A549 (cell line): ENCODE measurements at regions not wholly inside any gene's neighbourhood (a gene's known extent, or its start where the extent isn't known, plus 50 kb on each side); places are given as distances from the start of the nearest gene placed in this dataset.

Experiments used
- ATAC-seq, 2 experiments: fragments of 200-7000 bp in 1 of 2; fragments of >200 bp in 1 of 2; cut with Nextera tagmentation in 1 of 2; cut with Tn5 transposase in 1 of 2; 3 replicates each; pipeline versions ENCODE4 v1.8.0 to v1.9.1; 2018 to 2020; ENCODE audit warnings: mild to moderate bottlenecking in 1 of 2, moderate library complexity in 1 of 2
- CTCF ChIA-PET: fragments of 300-600 bp; sonication (Branson Sonifier 250); formaldehyde crosslinking; extraction: SDS; loops from one replicate; lab custom pipeline; 2021; ENCODE audit warnings: antibody characterized with exemption, inconsistent platforms; lab: Yijun Ruan, JAX
- POLR2A ChIA-PET: fragments of 350-600 bp; formaldehyde crosslinking; extraction: SDS; loops from one replicate; lab custom pipeline; 2021; ENCODE audit warnings: antibody characterized with exemption, inconsistent platforms; lab: Yijun Ruan, JAX
- DNase-seq, 2 experiments: peaks; one replicate each; pipeline versions ENCODE4 v3.0.0 to v3.0.0-alpha.2; 2011 to 2016; ENCODE audit warnings: low read depth in 1 of 2, low spot score in 1 of 2
- FAIRE-seq: peaks from 2 replicates; lab custom pipeline; 2011; peaks lifted over from hg19 to GRCh38; lab: Jason Lieb, UNC
- H3K27ac ChIP-seq, 2 experiments: fragments of >200 bp; sonication (Bioruptor Twin); formaldehyde crosslinking; 3 replicates each; pipeline ENCODE4 v1.5.1; 2016 to 2017
- H3K4me1 ChIP-seq: fragments of >200 bp; sonication (Bioruptor Twin); formaldehyde crosslinking; 3 replicates; pipeline ENCODE4 v1.6.1; 2016
- H3K4me2 ChIP-seq: fragments of >200 bp; sonication (Bioruptor Twin); formaldehyde crosslinking; 3 replicates; pipeline ENCODE4 v1.6.1; 2016
- H3K4me3 ChIP-seq: fragments of >200 bp; sonication (Bioruptor Twin); formaldehyde crosslinking; 3 replicates; pipeline ENCODE4 v1.5.1; 2016
- H3K9me3 ChIP-seq: fragments of >200 bp; sonication (Bioruptor Twin); formaldehyde crosslinking; 3 replicates; pipeline ENCODE4 v1.6.1; 2016
- BHLHE40 ChIP-seq: IDR thresholded peaks from 2 replicates; pipeline ENCODE4 v1.6.1; 2012; ENCODE audit warnings: low read depth, low read length, inconsistent platforms
- E2F6 ChIP-seq: IDR thresholded peaks from 2 replicates; pipeline ENCODE4 v1.6.1; 2012; ENCODE audit warnings: low read depth, borderline replicate concordance
- EHMT2 ChIP-seq: fragments of 200-600 bp; sonication (generic); IDR thresholded peaks from 2 replicates; pipeline ENCODE4 v1.6.1; 2016; ENCODE audit warnings: antibody characterized with exemption, low read depth, mild to moderate bottlenecking, moderate library complexity
- EP300 ChIP-seq, 2 experiments: fragments of >200 bp; sonication (Bioruptor Twin); formaldehyde crosslinking; IDR thresholded peaks; 2 replicates in 1 of 2; 3 replicates in 1 of 2; pipeline ENCODE4 v1.6.1; 2016 to 2017
- FOXS1 ChIP-seq: fragments of 250-450 bp; sonication (Bioruptor Pico); IDR thresholded peaks from 2 replicates; pipeline ENCODE4 v1.5.0; 2020; ENCODE audit warnings: mild to moderate bottlenecking, moderate library complexity
- GATA3 ChIP-seq: IDR thresholded peaks from 2 replicates; pipeline ENCODE4 v1.6.1; 2012; ENCODE audit warnings: borderline replicate concordance
- HES2 ChIP-seq: fragments of >200 bp; sonication (Bioruptor Twin); formaldehyde crosslinking; IDR thresholded peaks from 2 replicates; pipeline ENCODE4 v1.6.1; 2016
- HEYL ChIP-seq: fragments of 250-450 bp; sonication (Bioruptor Pico); IDR thresholded peaks from 2 replicates; pipeline ENCODE4 v1.8.0; 2021; ENCODE audit warnings: mild to moderate bottlenecking, moderate library complexity
- HOXA7 ChIP-seq: fragments of 250-450 bp; sonication (Bioruptor Pico); IDR thresholded peaks from 2 replicates; pipeline ENCODE4 v1.5.0; 2020; ENCODE audit warnings: mild to moderate bottlenecking, moderate library complexity
- HOXB13 ChIP-seq: fragments of 250-450 bp; sonication (Bioruptor Pico); IDR thresholded peaks from 2 replicates; pipeline ENCODE4 v1.5.0; 2020; ENCODE audit warnings: low read depth, mild to moderate bottlenecking, moderate library complexity
- JUN ChIP-seq, 2 experiments: fragments of >200 bp; sonication (Bioruptor Twin); formaldehyde crosslinking; IDR thresholded peaks; 2 replicates in 1 of 2; 3 replicates in 1 of 2; pipeline ENCODE4 v1.6.1; 2016 to 2017
- KDM1A ChIP-seq: fragments of 200-600 bp; sonication (generic); IDR thresholded peaks from 2 replicates; pipeline ENCODE4 v1.6.1; 2016; ENCODE audit warnings: low read depth, mild to moderate bottlenecking
- KDM5A ChIP-seq: fragments of 200-600 bp; sonication (generic); IDR thresholded peaks from 2 replicates; pipeline ENCODE4 v1.6.1; 2016; ENCODE audit warnings: antibody characterized with exemption, mild to moderate bottlenecking
- MAZ ChIP-seq: fragments of 150-350 bp; IDR thresholded peaks from 2 replicates; pipeline ENCODE4 v1.6.1; 2014; ENCODE audit warnings: antibody characterized with exemption, low read depth, low read length, borderline replicate concordance
- NR3C1 ChIP-seq: fragments of >200 bp; sonication (Bioruptor Twin); formaldehyde crosslinking; IDR thresholded peaks from 3 replicates; pipeline ENCODE4 v1.6.1; 2017
- PHF8 ChIP-seq: fragments of 200-600 bp; sonication (generic); IDR thresholded peaks from 2 replicates; pipeline ENCODE4 v1.6.1; 2016; ENCODE audit warnings: low read depth, mild to moderate bottlenecking, antibody characterized with exemption, moderate library complexity, borderline replicate concordance
- POLR2AphosphoS2 ChIP-seq: conservative IDR thresholded peaks from 2 replicates; pipeline ENCODE4 v1.6.1; 2012; ENCODE audit warnings: low read length, improper control_type of control experiment, inconsistent platforms
- SMC3 ChIP-seq: fragments of >200 bp; sonication (Bioruptor Twin); formaldehyde crosslinking; IDR thresholded peaks from 3 replicates; pipeline ENCODE4 v1.6.1; 2018; ENCODE audit warnings: inconsistent platforms
- SREBF2 ChIP-seq: fragments of 450-650 bp; IDR thresholded peaks from 2 replicates; pipeline ENCODE4 v1.6.1; 2014; ENCODE audit warnings: mild to moderate bottlenecking, moderate library complexity
- TP53 ChIP-seq: fragments of 250-450 bp; sonication (Bioruptor Pico); IDR thresholded peaks from 2 replicates; pipeline ENCODE4 v1.5.0; 2021; ENCODE audit warnings: mild to moderate bottlenecking, moderate library complexity
- ZFP36 ChIP-seq: fragments of 450-650 bp; IDR thresholded peaks from 2 replicates; pipeline ENCODE4 v1.6.1; 2014; ENCODE audit warnings: borderline replicate concordance; ENCODE audit not compliant: partially characterized antibody
- ZNF302 ChIP-seq: fragments of 250-450 bp; sonication (Bioruptor Pico); IDR thresholded peaks from 2 replicates; pipeline ENCODE4 v1.9.0; 2021; ENCODE audit warnings: inconsistent platforms, mild to moderate bottlenecking, moderate library complexity
- ZSCAN20 ChIP-seq: fragments of 250-450 bp; sonication (Bioruptor Pico); IDR thresholded peaks from 2 replicates; pipeline ENCODE4 v1.8.0; 2022; ENCODE audit warnings: mild to moderate bottlenecking, moderate library complexity
- WGBS: methylation state at CpG from one replicate; pipeline ENCODE4 v1.1.6; 2017; ENCODE audit errors: missing lambda C conversion rate; 5-methylcytosine and 5-hydroxymethylcytosine counted together
- TF ChIP-seq, protein P1 (sequence below): fragments of >200 bp; sonication (Bioruptor Twin); formaldehyde crosslinking; IDR thresholded peaks from 3 replicates; pipeline ENCODE4 v1.5.1; 2016
- TF ChIP-seq, protein P2 (sequence below): IDR thresholded peaks from 2 replicates; pipeline ENCODE4 v1.6.1; 2012
- TF ChIP-seq, protein P3 (sequence below): IDR thresholded peaks from 2 replicates; pipeline ENCODE4 v1.6.1; 2012
- TF ChIP-seq, protein P4 (sequence below): fragments of 250-450 bp; sonication (Bioruptor Pico); IDR thresholded peaks from 2 replicates; pipeline ENCODE4 v1.5.0; 2021; ENCODE audit warnings: mild to moderate bottlenecking, moderate library complexity, borderline replicate concordance
- TF ChIP-seq, protein P5 (sequence below): fragments of 450-650 bp; IDR thresholded peaks from 2 replicates; pipeline ENCODE4 v1.6.1; 2014; ENCODE audit warnings: antibody characterized with exemption

DNA sequence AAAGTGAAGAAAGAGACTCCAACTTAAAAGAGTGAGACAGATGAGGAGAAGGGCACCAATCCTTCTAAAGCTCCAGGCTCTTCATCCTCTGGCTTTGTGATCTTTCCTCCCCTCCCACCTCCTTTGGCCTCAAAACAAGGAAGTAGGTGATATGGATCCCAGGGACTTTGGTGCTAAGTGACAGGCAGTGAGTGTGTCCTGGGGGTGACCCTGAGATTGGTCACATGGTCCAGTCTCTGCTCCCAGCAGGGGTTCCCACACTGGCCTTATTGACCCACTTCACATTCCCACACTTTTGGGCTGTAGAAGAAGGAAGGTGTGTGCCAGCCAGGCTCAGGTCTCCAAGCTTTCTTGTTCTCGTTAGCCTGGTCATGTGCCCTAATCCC lies 401.2 kb upstream of the PROX1 start:
- no peaks in the 10 kb centered on the region for H3K4me1 ChIP-seq
- 10% methylated on average over 1 of the region's 1 CpG for WGBS
- ATAC-seq: no peak
- DNase-seq: no peak
- no peak for FAIRE-seq
- H3K27ac ChIP-seq: no peak overlapping the region
- no peak for TF ChIP-seq ZNF302 (CRISPR knock-in tag)
- no peak for TF ChIP-seq NR3C1
- no peak for TF ChIP-seq TP53 (CRISPR knock-in tag)
- no peak for TF ChIP-seq ZSCAN20 (CRISPR knock-in tag)
- TF ChIP-seq FOXS1 (CRISPR knock-in tag): no peak
- TF ChIP-seq ZFP36: no peak
- TF ChIP-seq BHLHE40: no peak
- no peak for TF ChIP-seq EHMT2
- TF ChIP-seq HOXB13: no peak
- no peak for TF ChIP-seq MAZ
- TF ChIP-seq, protein P1, sequence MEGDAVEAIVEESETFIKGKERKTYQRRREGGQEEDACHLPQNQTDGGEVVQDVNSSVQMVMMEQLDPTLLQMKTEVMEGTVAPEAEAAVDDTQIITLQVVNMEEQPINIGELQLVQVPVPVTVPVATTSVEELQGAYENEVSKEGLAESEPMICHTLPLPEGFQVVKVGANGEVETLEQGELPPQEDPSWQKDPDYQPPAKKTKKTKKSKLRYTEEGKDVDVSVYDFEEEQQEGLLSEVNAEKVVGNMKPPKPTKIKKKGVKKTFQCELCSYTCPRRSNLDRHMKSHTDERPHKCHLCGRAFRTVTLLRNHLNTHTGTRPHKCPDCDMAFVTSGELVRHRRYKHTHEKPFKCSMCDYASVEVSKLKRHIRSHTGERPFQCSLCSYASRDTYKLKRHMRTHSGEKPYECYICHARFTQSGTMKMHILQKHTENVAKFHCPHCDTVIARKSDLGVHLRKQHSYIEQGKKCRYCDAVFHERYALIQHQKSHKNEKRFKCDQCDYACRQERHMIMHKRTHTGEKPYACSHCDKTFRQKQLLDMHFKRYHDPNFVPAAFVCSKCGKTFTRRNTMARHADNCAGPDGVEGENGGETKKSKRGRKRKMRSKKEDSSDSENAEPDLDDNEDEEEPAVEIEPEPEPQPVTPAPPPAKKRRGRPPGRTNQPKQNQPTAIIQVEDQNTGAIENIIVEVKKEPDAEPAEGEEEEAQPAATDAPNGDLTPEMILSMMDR: no peak
- TF ChIP-seq HES2: no peak
- no peak for TF ChIP-seq SMC3
- no peak for TF ChIP-seq KDM1A
- TF ChIP-seq HOXA7: no peak
- TF ChIP-seq GATA3: no peak
- H3K4me3 ChIP-seq: no peak overlapping the region
- ChIA-PET POLR2A (no interaction called here), CTCF (no interaction called here)
- H3K4me2 ChIP-seq: no peak overlapping the region
- no peaks in the 10 kb centered on the region for H3K9me3 ChIP-seq

GRCh38 chr1:213596729-213597128 lies 391.0 kb upstream of the PROX1 start:
- FAIRE-seq (no peak), ATAC-seq (no peak), DNase-seq (no peak)
- H3K27ac ChIP-seq: no peak overlapping the region
- ChIA-PET POLR2A (no interaction called here), CTCF (no interaction called here)
- H3K9me3 ChIP-seq: no peaks in the 10 kb centered on the region
- 36% methylated on average over 7 of the region's 7 CpGs for WGBS
- no peak overlapping the region for H3K4me2 ChIP-seq
- no peaks in the 10 kb centered on the region for H3K4me1 ChIP-seq
- H3K4me3 ChIP-seq: no peak overlapping the region
- TF ChIP-seq SREBF2 (no peak), HOXB13 (no peak), HOXA7 (no peak), PHF8 (no peak), KDM5A (no peak), EHMT2 (no peak), NR3C1 (no peak), HEYL (no peak), JUN (IDR thresholded peaks at IDR 0.05) (no peak), ZSCAN20 (CRISPR knock-in tag) (no peak), POLR2AphosphoS2 (no peak), E2F6 (no peak), EP300 (IDR thresholded peaks at IDR 0.05) (no peak)
- TF ChIP-seq, protein P2, sequence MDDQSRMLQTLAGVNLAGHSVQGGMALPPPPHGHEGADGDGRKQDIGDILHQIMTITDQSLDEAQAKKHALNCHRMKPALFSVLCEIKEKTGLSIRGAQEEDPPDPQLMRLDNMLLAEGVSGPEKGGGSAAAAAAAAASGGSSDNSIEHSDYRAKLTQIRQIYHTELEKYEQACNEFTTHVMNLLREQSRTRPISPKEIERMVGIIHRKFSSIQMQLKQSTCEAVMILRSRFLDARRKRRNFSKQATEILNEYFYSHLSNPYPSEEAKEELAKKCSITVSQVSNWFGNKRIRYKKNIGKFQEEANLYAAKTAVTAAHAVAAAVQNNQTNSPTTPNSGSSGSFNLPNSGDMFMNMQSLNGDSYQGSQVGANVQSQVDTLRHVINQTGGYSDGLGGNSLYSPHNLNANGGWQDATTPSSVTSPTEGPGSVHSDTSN: no peak
- TF ChIP-seq, protein P3, sequence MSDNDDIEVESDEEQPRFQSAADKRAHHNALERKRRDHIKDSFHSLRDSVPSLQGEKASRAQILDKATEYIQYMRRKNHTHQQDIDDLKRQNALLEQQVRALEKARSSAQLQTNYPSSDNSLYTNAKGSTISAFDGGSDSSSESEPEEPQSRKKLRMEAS: no peak
- TF ChIP-seq, protein P4, sequence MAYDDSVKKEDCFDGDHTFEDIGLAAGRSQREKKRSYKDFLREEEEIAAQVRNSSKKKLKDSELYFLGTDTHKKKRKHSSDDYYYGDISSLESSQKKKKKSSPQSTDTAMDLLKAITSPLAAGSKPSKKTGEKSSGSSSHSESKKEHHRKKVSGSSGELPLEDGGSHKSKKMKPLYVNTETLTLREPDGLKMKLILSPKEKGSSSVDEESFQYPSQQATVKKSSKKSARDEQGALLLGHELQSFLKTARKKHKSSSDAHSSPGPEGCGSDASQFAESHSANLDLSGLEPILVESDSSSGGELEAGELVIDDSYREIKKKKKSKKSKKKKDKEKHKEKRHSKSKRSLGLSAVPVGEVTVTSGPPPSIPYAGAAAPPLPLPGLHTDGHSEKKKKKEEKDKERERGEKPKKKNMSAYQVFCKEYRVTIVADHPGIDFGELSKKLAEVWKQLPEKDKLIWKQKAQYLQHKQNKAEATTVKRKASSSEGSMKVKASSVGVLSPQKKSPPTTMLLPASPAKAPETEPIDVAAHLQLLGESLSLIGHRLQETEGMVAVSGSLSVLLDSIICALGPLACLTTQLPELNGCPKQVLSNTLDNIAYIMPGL (CRISPR knock-in tag): no peak
- TF ChIP-seq, protein P5, sequence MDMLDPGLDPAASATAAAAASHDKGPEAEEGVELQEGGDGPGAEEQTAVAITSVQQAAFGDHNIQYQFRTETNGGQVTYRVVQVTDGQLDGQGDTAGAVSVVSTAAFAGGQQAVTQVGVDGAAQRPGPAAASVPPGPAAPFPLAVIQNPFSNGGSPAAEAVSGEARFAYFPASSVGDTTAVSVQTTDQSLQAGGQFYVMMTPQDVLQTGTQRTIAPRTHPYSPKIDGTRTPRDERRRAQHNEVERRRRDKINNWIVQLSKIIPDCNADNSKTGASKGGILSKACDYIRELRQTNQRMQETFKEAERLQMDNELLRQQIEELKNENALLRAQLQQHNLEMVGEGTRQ: no peak
